M059J (cell line): ENCODE measurements at regions not wholly inside any gene's neighbourhood (a gene's known extent, or its start where the extent isn't known, plus 50 kb on each side); places are given as distances from the start of the nearest gene placed in this dataset.
A peak's percentile ranks its signal among the peaks of the same experiment; 100 is the strongest.

Experiments
- DNase-seq: peaks from one replicate; pipeline ENCODE4 v3.0.0-alpha.2; 2012; ENCODE audit warnings: low read depth

DNA sequence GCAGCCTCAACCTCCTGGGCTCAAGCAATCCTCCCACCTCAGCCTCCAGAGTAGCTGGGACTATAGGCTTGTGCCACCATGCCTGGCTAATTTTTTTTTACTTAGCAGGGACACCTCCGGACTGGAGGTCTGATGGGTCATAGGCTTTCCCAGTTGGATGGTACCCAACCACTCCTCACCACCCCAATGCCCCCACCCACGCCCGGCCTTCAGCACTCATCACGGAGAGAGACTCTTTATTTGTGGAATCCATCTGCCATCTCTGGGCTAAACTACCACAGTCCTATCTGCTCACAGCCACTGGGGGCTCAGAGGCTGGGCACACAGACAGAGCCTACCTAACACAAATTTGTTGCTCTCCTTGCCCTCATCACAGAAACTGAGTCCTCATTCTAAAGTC is 58.3 kb upstream of the STXBP1 start:
- DNase-seq, result no peak

DNA sequence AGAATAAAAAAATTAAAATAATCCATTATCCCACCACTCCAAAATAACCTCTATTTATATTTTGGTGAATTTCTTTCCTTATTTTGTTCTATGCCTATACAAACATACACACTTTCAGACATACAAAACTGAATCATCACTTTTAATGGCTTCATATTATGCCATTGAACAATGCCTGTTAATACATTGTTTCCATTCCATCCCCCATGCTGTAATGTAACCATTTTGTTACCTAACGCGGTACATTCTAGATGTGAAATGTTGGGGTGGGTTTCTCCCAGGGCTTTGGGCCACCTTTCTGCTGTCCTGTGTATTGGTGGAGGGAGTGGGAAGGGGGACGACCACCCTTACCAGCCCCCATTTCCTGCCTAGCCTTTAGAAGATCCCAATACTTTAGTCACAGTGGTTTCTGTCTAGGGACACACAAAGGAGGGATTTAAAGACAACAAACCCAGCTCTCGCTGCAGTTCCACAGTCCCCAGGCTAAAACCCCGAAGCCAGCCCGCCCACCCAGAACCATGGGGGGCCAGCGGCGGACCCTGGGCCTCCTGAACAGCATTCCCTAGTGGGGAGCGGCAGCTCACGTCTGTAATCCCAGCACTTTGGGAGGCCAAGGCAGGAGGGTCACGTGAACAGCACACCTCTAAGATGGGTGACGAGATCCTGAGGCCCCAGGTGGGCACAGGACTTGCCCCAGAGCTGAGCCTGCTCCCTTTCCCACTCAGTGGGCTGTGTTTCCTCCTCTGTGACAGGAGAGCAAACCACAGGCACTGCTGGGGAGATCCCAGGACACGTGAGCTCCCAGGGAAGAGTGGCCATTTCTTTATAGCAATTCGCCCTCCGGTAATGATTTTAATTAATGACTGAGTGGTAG is 56.9 kb upstream of the STXBP1 start:
- peak; percentile 71 for DNase-seq

DNA sequence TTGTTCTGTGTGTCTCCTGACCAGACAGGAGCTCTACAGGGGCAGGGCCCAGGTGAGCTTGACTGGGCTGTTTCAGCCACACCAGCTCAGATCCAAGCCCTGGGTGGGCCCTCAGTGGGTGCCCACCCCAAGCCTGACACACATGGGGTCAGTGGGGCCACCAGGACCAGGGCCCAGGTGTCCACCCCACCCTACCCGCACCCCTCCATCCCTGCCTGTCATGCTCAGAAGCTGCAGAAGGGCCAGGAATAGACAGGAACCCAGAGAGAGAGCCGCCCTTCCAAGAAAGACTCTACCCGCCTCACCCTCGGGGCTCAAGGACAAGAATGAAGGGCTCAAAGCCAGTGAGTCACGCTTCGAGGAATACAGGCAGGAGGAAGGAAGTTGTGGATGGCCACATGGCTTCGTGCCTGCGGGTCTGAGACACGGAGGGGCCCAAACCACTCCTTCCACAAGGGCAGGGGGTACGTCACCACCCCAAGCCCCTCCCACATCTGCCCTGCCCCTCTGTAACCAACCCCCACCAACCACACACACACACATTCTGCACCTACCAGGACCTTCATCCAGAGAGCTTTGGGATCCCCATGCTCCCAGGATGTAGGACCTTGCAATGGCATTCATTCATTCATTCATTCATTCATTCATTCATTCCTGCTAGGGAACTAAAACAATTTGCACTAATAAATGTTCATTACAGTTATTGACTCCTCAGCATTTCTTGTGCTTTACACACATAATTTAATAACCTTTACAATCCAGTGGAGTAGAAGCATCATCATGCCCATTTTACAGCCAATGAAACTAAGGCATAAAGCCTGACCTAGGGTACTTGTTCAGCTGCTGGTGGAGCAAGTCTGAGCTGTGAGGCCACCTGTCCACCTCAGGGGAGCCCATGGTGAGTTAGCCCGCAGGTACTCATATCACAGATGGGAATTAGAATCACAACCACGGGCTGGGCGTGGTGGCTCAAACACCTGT is 55.9 kb upstream of the STXBP1 start:
- peak; percentile 100 for DNase-seq

DNA sequence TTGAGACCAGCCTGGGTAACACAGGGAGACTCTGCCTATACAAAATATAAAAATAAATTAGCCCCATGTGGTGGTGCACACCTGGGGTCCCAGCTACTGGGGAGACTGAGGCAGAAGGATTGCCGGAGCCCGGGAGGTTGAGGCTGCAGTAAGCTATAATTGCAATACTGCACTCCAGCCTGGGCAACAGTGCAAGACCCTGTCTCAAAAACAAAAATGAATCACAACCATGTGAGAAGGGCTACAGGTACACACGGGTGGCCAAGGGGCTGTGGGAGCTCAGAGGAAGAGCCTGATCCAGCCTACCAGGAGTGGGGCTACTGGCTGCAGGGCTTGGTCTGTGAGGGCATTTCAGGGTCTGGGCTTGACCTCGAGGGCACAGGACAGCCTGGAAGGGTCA is 55.2 kb upstream of the STXBP1 start:
- no peak for DNase-seq

DNA sequence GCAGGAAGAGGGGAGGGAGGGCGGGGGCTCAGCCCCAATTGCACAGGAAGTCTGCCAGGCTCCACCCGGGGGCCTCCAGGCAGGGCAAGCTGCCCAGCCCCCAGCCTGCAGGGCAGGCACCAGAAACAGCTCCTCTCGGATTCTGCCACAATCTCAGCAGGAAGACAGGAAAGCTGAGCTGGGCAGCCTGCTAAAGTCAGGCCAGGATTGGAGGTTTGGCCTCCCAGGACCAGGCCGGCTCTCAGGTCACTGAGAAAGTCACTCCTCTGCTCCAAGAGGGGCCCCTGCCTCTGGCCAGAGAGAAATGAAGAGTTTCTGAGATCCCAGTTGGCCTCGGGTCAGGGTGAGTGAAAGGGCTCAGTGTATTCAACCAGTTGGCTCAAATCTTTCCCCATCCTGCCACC is 54.6 kb upstream of the STXBP1 start:
- peak; percentile 92 for DNase-seq

DNA sequence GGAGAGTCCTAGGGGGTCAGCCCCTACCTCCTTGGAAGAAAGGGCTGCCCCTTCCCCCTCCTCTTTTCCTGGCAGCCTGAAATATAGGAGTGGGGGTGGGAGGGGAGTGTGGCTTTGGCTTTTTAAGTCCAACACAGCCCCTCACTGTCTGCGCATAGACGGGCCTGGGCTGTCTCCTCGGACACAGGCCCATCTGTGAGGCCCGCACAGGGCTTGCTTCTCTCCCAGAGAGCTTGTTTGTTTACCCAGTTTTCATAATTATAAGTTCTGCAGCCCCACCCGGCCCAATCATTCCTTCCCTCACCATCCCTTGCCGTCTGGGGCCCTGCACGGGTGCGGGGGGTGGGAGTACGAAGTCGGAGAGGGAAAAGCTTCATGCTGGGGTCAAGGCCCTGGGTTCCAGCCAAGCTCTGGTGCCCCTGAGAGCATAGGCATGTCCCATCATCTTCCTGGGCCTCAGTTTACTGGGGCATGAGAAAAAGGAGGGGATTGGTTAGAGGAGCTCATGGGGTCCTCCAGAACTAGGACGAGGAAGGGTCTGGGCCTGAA is 54.0 kb upstream of the STXBP1 start:
- DNase-seq, result no peak

DNA sequence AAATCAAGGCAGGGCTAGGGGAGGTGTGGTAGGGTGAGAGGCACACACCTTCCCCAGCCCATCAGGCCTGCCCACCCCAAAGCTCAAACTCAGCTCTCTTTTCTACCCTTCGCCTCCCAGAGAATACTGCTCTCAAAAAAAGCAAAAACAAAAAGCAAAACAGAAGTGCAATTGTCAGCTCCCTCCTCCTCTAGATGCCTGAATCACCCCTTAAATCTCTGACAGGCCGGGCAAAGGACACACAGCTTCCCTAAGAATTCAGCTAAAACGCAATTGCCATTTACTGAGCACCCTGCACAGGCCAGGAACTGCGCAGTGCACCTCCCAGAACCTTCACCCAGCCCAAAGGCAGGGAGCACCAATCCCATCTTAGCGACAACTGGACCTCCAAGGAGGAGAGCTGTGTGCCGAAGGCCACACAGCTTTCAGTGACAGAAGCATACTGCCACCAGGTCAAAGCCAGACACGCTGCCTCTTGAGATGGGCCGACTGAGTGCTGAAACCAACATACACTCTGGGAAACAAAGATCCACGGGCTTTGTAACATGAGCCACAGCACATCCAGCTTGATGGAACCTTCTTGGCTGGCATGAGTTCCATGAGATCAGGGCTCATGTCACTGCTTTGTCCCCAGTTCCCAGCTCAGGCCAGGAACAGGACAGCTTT is 53.4 kb upstream of the STXBP1 start:
- no peak for DNase-seq

DNA sequence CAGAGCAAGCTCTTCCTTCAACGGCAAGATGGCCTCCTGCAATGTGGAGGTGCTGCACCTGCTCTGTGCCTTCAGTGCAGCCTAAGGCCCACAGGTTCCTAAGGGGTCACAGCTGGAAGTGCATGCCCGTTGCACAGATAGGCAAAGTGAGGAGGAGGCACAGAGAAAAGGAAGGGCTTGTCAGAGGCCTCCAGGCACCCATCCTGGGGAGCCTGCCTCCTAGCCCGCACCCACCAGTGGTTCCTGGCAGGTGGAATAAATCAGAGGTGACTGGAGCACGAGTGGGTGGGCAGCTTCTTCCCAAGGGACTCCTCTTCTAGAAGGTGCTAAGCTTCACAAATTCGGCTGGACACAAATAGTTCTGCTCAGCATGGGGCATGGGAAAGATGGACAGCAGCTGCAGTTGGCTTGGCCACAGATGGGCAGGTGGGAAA is 52.8 kb upstream of the STXBP1 start:
- DNase-seq, result no peak

DNA sequence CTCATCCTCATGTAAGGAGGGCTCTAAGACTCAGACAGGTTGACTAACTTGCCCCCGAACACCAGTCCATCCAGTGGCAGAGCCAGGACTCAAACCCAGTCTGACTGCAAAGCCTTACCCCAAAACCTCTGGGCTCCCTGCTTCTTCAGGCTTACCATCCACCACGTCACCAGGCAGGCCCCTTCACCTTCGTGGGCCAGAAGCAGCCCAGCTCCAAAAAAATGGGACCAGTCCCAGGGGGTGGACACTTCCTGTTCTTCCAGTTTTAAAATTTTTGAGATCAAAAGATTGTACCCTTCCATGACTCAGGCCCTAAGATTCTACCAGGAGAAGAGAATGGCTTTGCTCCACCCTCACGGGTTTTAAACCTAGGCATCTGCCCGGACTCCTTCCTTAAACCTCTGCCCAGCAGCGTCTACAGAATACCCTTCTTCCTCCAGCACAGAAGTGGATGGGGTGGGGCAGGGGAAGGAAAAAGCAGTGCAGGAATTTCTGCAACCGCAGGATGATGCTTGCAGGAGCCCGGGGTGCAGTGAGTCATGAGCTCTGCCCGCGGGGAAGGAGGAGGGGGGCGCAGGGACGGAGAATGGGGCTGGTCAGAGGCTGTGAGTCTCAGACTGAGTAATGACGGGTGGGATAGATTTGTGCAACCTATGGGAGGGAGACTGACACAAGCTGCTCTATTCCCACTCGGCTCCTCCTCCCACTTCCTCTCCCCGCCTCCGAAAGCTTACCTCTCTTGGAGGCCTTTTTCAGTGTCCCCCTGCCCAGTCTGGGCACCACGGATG is 50.4 kb upstream of the STXBP1 start:
- peak; percentile 100 for DNase-seq
